ENCODE measurements at regions not wholly inside any gene's neighbourhood (a gene's known extent, or its start where the extent isn't known, plus 50 kb on each side); places are given as distances from the start of the nearest gene placed in this dataset.

DNA sequence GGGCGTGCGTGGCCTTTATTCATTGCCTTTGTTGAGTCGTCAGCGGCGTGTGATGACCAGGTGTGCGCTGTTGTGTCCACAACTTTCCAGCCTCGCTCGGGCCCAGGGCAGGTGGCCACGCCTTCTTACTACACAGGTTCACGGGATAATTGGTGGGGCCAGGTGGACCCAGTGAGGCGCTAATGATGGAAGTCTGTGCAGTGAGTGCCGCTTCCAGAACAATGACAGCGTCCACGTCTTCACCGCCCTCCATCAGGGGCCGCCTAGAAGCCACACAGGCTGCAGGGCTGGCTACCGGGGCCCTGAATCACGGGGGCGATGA lies 1197.3 kb downstream of the BRD1 start:
- no peaks in the 10 kb centered on the region for H4K20me1 ChIP-seq (replicated peaks; ENCODE audit: insufficient read depth)

More for the DNA sequence above, 1197.3 kb downstream of the BRD1 start:
- DNase-seq (ENCODE audit: low spot score) (no peak), ATAC-seq (no peak)
- Histone ChIP-seq H3K4me3 (no peak overlapping the region), H3K27ac (ENCODE audit: low read depth) (no peak overlapping the region), H3K79me2 (replicated peaks; ENCODE audit: insufficient read depth) (no peaks in the 10 kb centered on the region), H3K4me1 (ENCODE audit: insufficient read depth) (no peaks in the 10 kb centered on the region), H3F3A (replicated peaks; ENCODE audit: low read depth) (no peaks in the 10 kb centered on the region), H2AFZ (no peak overlapping the region), H3K9me2 (ENCODE audit: insufficient read depth) (no peaks in the 10 kb centered on the region), H3K4me2 (no peak overlapping the region), H3K27me3 (ENCODE audit: insufficient read depth) (no peaks in the 10 kb centered on the region), H3K36me3 (ENCODE audit: insufficient read depth) (no peaks in the 10 kb centered on the region)
- Mint-ChIP-seq H3K36me3 (ENCODE audit: low read depth) (no peaks in the 10 kb centered on the region), H3K4me1 (peaks cover 37% of the 10 kb centered on the region), H3K27ac (no peak overlapping the region), H3K4me3 (no peak overlapping the region), H3K27me3 (ENCODE audit: insufficient read depth, low read depth, poor library complexity) (peaks cover 3% of the 10 kb centered on the region), H3K9me3 (no peaks in the 10 kb centered on the region)
- TF ChIP-seq EZH2phosphoT487 (IDR thresholded peaks at IDR 0.05; ENCODE audit: unreplicated experiment) (no peak), ZNF114 (CRISPR knock-in tag; IDR thresholded peaks at IDR 0.05) (no peak), CTCF (conservative IDR thresholded peaks at IDR 0.05; ENCODE audit: low read depth in 2 of 2) (no peak), STAT1 (IDR thresholded peaks at IDR 0.05; ENCODE audit: unreplicated experiment) (no peak), NANOG (IDR thresholded peaks at IDR 0.05; ENCODE audit: borderline replicate concordance) (no peak), ZNF331 (CRISPR knock-in tag; IDR thresholded peaks at IDR 0.05; ENCODE audit: low read depth) (no peak), JUNB (IDR thresholded peaks at IDR 0.05; ENCODE audit: unreplicated experiment) (no peak), ETS1 (IDR thresholded peaks at IDR 0.05) (no peak), POLR2AphosphoS5 (IDR thresholded peaks at IDR 0.05; ENCODE audit: low read depth) (no peak), REST (IDR thresholded peaks at IDR 0.05; ENCODE audit: unreplicated experiment) (no peak), ZNF462 (CRISPR knock-in tag; IDR thresholded peaks at IDR 0.05) (no peak), CREB1 (CRISPR knock-in tag; IDR thresholded peaks at IDR 0.05; ENCODE audit: low read depth) (no peak), EZH2 (IDR thresholded peaks at IDR 0.05; ENCODE audit: low read depth, unreplicated experiment) (no peak)

Measured in GM23338 (cell line).